ENCODE measurements at regions not wholly inside any gene's neighbourhood (a gene's known extent, or its start where the extent isn't known, plus 50 kb on each side); places are given as distances from the start of the nearest gene placed in this dataset.
"Not testable (repeated sequence)": the region's sequence is repeated elsewhere in the genome, so short reads cannot be mapped to it uniquely, and the experiment has no call there.

DNA sequence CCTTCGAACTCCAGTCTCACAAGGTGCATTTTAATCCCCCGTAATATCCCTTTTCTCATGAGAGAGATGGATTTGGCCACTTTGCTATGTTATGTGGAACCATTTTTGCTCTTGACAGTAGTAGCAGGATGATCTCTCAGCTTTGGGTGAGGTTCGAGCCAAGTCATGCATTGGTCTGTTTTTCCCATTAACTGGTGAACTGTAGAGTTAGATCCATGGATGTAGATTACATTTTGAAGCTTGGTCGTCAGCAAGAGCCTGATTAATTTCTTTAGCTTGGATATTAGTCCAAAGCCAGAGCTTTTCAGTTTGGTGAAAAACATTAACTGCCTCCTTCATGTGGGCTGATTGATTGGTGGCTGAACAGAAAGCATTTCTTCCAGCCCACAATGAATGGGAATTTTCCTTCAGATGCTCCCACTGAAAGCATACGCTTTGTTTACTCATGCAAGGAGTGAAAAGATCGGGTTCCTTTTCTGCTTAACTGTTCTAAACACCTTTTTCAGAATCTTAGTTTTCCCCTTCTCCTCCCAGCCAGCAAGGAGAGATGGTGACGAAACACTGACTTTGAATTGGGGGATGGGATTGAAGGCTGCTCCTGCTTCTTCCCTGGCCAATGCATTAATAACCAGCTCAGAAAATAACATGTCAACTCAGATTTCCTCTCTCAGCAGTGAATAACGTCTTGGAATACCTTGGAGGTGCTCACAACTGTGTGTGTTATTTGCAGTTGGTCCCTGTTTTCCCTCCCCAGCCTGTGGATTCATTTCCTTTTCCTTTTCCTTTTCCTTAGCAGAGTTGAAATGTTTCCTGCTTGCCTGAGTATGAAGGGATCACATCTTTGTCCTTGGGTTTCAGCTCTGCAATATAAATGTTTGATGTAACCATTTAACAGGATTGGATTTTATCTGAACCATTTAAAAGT lies 351.8 kb upstream of the FZD8 start:
- DNase-seq (ENCODE audit: low read depth): no peak

DNA sequence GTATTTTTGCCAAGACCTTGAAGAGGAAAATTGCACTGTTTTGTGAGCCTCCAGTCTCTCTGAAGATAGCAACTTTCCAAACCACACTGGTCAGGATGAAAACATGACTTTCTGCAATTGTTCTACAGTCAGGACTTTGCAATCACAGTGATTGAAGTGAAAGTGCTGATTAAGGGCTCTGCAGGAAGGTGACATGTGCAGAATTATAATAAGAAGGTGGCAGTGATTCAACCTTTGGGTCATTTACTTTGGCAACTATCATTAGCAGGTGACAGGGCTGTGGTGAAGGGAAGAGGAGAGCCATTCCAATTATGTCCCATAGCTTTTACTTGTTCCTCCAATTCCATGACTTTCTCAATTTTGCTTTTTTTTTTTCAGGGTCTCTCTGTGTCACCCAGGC lies 350.0 kb upstream of the FZD8 start:
- no peak for DNase-seq (ENCODE audit: low read depth)

DNA sequence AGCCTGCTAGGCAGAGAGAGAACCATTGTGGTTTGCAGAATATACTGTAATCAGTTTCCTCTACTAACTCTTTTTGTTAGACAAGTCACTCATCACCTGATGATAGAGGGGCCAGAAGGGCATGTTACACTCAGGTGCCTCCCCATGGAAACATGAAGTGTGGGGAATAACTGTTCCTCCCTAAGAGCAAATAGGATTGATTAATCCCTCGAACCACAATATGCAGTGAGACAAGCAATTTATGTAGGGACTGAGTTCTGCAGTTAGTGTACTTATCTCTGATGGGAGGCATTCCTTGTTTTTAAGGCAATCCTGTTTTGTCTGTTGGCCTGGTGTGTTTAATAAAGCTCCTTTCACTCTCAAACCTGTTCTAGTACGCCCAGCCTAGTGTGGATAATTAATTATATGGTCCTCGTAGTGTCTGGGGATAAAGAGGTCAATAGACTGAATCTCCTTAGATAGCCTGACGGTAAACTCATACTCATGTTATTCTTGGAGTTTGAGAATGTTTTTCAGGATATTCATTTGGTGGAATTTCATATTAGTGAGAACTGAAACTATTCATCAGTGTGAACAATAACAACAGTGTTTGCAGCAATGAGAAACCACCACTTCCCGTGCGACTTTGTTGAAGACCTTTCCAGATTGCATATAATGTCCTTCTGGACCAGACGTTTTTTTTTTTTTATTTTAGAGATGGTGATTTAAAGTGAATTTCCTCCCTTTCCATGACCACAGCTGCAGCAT lies 344.8 kb upstream of the FZD8 start:
- DNase-seq (ENCODE audit: low read depth): no peak

DNA sequence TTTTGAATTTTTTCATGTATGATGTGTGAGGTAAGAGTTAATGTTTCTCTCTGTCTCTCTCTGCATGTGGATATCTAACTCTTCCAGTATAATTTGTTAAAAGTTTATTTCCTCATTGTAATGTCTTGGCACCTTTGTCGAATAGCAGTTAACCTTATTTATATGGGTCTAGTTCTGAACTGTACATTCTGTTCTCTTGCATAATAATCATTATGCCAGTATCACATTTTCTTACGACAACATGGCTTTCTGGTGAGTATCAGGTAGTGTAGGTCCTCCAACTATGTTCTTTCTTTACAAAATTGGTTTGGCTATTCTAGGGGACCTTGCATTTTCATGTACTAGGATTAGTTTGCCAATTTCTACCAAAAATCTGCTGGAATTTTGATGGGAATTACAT lies 337.0 kb upstream of the FZD8 start:
- no peak for DNase-seq (ENCODE audit: low read depth)

DNA sequence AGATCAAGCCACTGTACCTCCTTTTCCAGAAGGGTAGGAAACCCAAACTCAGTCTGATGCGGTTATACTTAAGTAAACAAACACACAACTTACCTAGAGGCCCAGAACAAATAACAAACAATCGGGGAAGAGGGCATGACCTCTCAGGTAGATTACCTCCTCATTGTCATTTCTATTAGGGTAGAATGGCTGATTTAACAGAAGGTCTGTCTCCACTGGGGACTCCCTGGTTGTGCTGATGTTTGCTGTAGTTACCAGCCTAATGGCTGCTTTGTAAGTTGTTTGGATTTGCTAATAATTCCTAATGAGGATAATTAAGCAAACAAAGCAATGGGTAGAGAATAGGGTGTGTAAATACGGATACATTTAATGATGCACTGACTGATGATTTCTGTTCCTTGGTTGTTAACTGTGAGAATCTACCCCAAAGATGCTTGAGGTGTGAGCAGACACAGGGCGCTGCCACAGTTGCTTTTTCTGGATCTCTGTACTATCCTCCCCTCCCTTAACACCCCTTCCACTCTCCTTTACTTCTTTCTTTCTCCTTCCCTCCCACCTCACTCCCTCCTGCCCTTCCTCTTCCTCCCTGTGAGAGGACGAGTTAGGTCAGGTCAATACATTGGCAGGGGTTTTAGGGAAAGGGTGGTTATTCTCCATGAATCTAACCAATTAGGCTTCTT lies 332.0 kb upstream of the FZD8 start:
- DNase-seq (ENCODE audit: low read depth): not testable (repeated sequence)

DNA sequence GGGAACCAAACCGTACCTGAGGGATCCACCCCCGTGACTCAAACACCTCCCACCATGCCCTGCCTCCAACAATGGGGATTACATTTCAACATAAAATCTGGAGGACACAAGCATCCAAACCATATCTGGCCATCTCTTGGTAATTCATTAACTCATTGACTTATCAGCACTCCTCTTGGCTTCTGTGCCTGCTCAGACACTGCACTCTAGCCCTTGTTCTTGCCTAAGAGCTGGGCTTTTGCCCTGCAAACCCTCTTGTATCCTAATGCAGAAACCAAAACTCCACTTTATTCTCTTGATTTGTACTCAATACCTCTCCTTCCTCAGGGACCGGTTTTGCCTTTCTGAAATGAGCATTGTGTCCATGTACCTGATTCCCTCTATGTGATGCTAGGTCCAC lies 330.2 kb upstream of the FZD8 start:
- no peak for DNase-seq (ENCODE audit: low read depth)

DNA sequence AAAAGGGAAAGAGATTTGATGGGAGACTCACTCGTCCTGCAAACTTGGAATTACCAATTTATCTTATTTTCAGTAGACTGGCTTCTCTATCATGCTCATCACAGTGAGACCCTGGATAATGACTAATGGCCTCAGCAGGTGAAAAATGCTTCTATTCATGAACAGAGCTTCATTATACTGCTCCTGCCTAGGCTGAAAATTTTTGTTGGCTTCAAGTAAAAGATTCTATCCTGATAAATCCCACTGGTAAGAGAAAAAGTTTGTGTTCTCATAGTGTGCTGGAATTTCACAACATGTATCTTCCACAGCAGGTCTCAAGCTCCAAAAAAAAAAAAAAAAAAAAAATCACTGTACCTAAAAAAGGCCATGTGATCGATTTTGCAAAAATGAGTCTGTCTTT lies 329.3 kb upstream of the FZD8 start:
- DNase-seq (ENCODE audit: low read depth): no peak

DNA sequence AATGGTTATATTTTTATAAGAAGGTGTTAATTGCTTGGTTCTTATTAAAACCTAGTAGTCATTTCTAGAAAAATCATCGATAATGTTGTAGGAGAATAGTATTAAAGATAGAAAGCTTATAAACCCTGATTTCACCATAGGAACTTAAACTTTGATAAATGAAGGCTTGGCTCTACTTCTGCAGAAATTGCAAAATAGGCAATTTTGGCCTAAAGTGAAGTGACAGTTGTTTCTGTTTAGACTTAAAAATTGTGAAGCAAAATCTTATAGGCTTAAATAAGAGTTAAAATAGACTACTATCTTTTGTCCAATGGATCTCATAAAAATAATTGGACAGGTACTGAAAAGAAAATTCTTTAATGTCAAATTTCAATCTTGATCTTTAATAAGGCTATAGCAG lies 321.6 kb upstream of the FZD8 start:
- no peak for DNase-seq (ENCODE audit: low read depth)

DNA sequence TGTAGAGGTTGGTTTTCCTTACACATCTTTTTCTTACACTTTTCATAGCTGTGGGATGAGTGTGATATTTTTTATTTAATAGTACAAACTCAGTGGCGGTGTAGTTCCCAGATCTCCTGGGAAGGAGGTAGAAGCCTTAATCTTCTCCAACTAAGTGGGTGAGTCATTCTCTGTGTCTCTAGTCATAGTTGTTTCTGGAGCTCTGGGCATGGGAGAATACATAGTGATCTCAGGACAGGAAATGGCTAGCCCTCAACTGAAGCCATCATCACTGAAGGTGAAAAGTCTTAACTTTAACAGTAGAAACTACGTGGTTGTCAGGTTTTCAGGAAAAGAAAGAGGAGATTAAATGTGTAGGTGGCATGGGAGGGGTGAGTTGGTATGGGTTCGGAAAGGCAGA lies 319.4 kb upstream of the FZD8 start:
- DNase-seq (ENCODE audit: low read depth): no peak

DNA sequence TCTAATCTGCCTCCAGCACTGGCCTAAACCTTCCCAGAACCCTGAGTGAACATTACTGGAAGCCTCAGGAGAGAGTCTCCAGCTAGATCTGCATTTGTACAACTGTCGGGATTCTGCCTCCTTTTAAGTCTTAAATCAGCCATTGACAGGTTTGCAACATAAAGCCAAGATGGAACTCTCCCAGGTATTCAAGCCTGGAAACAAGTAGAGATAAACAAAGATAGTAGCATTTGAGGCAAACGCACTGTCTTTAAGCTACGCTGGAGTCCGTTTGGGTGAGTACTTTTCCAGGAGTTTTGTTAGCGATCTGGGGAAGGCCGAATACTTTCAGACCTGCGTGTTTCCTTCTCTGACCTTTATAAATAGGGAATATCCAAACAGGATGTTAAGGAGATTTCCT lies 317.2 kb upstream of the FZD8 start:
- no peak for DNase-seq (ENCODE audit: low read depth)

DNA sequence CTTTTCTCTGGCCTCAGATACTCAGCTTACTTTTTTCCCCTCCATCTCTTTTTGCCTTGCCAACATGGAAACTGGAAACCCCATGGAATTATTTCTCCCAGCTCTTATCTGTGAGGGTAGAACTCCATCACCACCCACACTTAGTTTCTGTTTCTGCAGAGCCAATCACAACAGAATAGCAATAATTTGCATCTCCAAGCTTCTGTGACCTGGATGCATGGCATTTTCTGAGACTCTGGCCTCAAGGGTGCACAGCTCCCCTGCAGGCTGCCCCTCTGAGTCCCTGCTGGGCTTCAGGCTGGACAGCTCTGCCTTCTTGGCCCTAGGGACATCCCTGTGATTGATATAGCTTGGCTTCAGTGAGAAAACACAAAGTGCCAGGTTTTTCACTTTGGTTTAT lies 316.5 kb upstream of the FZD8 start:
- DNase-seq (ENCODE audit: low read depth): not testable (repeated sequence)

DNA sequence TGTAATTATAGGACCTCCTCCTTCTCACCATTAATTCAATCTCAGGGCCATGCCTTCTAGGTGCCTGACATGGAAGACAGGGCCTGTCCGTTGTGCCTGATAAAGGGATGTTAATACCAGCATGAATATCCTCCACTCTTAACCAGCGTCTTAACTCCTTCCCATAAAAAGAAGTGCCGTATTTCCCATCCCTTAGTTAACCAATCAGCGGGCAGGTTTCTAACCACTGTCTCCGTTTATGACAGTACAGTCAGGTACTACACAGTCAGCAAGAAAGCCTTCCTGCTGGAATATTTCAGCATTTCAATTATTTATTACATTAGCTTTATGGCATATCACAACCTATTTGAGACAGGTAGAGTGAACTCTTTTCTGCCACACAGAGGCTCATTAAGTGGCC lies 308.6 kb upstream of the FZD8 start:
- DNase-seq (ENCODE audit: low read depth): no peak

DNA sequence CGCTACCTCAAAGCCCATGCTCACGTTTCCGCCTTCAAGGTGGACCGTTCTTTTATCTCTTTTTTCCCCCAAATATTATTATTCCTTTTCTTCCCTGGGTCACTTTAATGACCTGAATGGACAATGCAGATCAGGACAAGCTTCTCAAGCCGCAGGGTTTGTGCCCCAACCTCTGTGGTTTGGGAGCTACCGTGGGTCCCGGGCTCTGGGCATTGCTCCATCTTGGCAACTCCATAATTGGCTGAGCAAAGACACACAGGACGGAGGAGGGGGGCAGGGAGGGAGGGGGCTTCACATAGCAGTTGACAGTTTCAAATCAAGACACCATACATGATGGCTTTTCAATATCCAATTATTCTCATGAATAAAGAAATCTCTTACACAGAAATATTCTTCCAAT lies 308.1 kb upstream of the FZD8 start:
- DNase-seq (ENCODE audit: low read depth): no peak

DNA sequence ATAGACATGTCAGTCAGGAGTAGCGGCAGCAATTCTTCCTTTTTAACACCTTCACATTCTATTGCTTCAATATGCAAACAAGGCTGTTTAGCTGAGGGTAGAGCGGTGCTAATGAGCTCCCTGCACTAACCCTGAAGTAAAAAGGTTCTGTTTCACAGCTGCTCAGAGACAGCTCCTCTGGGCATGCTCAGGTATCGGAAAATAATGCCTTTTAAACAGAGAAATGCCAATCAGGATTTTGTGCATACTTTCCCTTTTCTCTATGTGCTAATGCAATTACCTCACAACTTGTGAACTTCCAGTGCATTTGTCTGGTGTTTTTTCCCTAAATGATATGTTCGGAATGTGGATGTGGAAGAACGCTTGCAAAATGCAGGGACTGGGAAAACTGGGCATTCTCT lies 307.7 kb upstream of the FZD8 start:
- DNase-seq (ENCODE audit: low read depth): no peak

DNA sequence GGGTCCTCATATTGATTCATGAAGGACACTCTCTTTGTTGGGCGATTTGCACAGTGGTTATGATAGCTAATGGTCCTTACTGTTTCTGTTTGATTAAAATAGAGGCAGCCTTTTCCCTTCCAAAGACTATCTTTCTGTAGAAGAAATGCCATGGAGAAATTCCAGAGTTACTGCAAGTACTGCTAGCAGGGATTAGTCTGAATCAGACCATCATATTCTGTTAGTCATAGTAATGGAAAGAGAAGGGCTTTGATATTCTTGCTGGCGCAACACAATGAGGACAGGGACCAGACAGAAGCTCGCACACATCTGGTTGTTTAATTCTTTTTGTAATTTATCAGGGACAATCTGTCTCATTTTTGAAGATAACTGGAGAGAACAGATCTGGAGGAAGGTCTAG lies 304.5 kb upstream of the FZD8 start:
- no peak for DNase-seq (ENCODE audit: low read depth)

DNA sequence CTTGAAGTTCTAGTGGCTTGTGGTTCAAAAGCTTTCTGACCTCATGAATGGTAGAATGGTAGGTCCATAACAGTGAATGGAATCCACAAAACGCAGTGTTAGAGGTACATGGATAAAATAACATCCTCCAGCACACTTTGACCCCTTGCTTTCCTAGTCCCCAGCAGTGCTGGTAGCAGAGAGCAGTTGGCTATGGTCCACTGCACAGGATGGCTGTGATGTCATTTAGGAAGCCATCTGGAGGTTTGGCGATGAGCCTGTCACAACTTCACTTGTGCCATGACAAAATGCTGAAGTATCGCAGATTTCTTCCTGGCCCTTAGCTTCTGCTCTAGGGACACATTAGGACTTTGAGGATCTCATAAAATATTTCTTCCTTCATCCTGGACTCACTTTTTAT lies 300.0 kb upstream of the FZD8 start:
- DNase-seq (ENCODE audit: low read depth): no peak

DNA sequence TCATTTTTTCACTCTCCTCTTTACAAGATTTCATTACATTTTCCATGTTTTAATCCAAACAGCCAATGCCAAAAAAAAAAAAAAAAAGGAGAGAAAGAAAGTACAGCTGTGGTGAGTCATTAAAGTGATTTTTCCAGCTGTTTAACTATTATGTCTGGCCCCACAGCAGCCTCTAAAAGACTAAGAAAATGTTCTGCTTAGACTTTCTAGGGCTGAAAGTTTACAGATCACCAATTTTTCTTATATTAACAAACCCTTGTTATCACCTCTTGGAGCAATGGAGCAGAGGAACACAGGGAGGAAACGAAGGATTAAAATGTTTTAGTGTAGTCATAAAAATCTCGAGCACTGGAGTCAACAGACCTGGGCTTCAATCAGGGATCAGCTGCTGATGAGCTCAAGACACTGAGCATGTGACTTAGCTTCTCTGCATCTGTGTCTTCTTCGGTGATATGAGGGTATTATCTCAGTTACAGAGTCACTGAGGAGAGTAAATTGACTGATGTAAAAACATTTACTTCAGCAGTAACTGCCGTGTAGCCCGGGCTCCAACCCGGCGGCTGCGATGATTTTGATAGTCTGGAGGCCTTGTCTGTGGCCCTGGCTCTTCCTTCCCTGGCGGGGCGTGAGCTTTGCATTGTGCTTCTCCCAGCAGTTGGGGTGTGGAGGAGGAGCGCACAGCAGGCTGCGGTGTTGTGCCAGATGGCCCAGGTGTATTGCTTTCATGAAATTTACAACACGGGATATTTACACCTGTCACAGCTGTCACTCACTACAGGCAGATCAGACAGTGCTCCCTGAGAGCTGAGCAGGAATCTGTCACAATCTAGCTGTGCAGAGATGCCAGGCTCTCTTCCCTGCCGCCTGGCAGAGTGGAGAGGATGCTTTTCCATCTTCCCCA lies 298.3 kb upstream of the FZD8 start:
- no peak for DNase-seq (ENCODE audit: low read depth)

DNA sequence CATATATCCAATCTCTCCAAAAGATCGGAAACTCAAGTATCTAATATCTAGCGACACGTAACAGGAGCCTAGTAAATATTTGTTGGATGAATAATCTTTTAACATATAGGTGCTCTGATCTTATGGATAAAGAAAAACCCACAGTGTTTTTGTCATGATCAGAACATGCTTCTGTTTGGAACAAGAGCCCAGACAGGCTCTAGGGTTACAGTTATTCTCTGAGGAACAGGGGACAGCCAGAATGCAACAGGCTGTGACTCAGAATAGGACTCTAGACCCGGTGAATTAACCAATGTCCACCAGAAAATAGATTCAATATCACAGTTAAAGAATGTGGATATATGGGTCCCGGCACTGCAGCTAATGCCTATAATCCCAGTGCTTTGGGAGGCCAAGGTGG lies 296.1 kb upstream of the FZD8 start:
- DNase-seq (ENCODE audit: low read depth): no peak

DNA sequence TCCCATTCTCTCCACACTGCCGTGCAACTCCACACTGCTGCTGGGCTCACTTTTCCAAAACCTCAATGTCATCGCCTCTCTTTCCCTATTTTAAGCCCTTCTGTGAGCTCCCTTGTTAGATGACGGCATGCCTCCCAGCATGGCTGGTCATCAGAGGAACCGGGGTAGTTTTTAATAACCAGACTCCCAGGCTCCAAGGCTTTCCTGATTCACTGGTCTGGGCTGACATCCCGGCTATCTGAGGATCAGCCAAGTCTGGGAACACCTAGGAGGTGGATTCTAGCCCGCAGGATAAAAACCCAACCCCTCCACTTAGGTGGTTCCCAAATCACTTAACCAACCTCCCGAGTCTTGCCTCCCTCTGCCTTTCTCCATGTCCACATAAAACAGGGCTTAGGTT lies 295.4 kb upstream of the FZD8 start:
- no peak for DNase-seq (ENCODE audit: low read depth)

DNA sequence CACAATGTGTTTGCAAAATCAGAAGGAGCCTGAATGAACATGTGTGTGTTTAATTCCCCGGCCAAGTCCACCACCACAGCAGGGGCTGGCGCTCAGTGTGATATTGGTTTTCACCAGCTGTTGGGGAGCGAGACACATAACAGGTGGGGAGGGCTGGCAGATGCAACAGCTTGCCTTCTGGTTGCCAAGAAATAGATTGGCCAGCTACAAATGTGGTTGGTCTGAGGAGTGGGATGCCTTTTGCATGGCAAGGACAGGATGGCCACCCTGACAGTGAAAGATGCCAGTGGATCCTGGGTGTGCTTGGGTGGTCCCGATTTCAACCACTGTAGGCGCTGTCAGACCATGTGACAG lies 292.5 kb upstream of the FZD8 start:
- DNase-seq (ENCODE audit: low read depth): no peak

DNA sequence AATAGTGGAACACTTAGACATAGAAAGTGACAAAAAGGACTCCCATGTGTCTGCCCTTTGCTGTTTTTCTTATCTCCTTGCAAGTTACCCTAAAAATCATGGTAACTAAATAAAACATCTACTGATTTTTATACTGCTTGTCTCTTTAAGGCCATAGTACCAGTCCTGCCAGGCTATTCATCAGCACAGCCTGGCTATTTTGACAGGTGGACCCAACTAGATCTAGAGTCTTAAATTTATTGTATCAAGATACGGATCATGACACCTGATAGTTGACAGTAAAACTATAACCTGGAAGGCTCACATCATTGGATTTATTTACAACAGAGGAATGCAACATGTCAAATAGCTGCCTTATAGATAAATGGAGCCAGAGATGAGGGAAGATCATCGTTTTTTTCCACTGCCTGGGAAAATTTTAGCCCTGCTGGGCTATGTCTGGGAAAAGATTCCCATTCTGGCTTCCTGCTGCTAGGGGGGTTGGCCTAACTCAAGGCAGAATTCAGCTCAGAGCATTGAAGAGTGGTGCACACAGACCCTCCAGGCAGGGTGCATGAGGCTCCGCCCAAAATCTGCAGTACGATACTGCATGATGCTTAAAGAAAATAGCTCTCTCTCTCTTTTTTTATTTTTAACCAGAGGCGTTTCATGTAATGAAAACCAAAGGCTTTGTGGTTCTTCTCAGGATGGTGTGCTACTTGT lies 292.0 kb upstream of the FZD8 start:
- no peak for DNase-seq (ENCODE audit: low read depth)

All from CMK (cell line).